ENCODE measurements at regions not wholly inside any gene's neighbourhood (a gene's known extent, or its start where the extent isn't known, plus 50 kb on each side); places are given as distances from the start of the nearest gene placed in this dataset.
"Not testable (repeated sequence)": the region's sequence is repeated elsewhere in the genome, so short reads cannot be mapped to it uniquely, and the experiment has no call there.

DNA sequence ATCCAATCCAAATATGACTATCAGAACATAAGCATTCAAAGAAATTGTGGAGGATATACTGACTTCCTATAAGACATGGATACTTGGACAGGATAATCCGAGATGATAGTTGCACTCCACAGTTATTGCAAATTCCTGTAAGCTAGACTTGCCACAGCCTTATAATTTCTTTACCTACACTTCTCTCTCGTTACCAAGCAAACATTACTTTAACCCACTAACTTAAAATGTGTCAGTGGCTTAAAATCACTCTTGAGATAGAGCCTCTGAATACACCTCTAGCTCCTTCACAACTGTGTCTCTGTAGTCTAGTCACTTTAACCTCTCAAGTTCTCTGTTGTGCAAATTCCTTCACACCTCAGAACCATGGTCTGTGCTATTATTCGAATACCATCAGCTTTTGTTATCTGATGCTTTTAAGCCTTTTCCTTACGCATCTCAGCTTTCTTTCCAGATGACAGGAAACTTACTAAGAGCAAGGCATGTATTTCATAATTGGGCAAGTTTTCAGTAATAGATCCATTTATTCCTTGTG, 474.9 kb upstream of the MIR17HG start:
- DNase-seq: no peak
- POLR2A ChIA-PET: no interaction called here

DNA sequence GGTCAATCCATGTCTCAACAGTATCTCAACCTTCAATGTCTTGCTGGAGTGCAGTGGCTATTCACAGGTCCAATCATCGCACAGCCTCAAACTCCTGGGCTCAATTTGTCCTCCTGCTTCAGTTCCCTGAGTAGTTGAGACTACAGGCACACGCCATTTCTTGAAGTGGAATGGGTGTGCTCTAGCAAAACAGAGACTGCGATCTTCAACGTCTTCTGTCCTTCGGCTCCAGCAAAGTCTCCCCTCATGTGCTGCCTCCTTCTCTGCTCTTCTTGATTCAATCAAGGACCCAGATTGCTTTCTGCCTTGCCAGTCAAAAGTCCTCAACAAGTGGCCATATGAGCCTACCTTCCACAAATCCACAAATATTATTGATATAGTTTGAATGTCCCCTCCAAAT, 466.7 kb upstream of the MIR17HG start:
- Mint-ChIP-seq H3K9me3 (no peaks in the 10 kb centered on the region), H3K4me1 (no peaks in the 10 kb centered on the region), H3K27me3 (no peaks in the 10 kb centered on the region), H3K4me3 (no peak overlapping the region), H3K27ac (no peak overlapping the region), H3K36me3 (ENCODE audit: low read depth) (no peaks in the 10 kb centered on the region)
- DNase-seq: no peak
- ChIA-PET POLR2A (no interaction called here), CTCF (no interaction called here)

More for the DNA sequence above, 474.9 kb upstream of the MIR17HG start:
- CTCF ChIA-PET: no interaction called here
- no peaks in the 10 kb centered on the region for H3K36me3 Mint-ChIP-seq (ENCODE audit: low read depth)
- no peak overlapping the region for H3K4me3 Mint-ChIP-seq
- no peak overlapping the region for H3K27ac Mint-ChIP-seq
- no peaks in the 10 kb centered on the region for H3K4me1 Mint-ChIP-seq
- no peaks in the 10 kb centered on the region for H3K9me3 Mint-ChIP-seq
- H3K27me3 Mint-ChIP-seq: no peaks in the 10 kb centered on the region

DNA sequence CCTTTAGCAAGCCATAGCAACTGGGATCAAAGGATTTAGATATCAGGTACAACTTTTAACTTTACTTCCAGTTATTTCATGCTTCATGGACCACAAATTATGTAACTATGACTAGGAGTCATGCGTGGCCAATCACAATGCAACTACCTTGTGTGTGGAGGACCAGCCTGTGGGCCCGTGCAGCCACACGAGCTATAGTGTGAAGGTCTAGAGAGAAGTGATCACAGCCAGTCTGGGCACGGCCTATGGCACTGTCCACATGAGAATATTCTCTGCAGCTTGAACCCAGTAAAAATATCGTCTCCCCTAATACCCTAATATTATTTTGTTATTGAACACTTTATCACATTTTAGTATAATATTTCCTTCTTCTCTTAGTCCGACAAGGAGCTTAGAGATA, 464.9 kb upstream of the MIR17HG start:
- H3K4me3 Mint-ChIP-seq: no peak overlapping the region
- CTCF ChIA-PET: no interaction called here

DNA sequence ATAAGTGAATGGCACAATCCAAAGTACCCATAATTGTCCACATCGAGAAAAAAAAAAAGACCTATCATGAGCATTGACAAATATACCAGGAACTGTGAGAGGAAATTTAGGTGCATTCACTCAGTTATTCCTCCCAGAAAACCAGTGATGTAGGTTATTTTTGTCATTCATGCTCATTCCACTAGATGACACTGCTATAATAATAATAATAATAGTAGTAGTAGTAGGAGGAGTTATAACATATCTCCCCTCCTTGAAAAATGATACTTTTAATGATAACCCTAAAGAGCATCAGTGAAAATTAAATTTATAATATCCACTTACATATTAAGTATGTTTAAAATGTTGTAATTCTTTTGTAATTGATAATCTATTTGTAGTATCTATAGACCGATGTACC, 463.9 kb upstream of the MIR17HG start:
- H3K9me3 Mint-ChIP-seq: no peaks in the 10 kb centered on the region
- ChIA-PET CTCF (no interaction called here), POLR2A (no interaction called here)
- no peak overlapping the region for H3K27ac Mint-ChIP-seq
- no peaks in the 10 kb centered on the region for H3K27me3 Mint-ChIP-seq
- H3K4me3 Mint-ChIP-seq: no peak overlapping the region
- H3K4me1 Mint-ChIP-seq: no peaks in the 10 kb centered on the region
- H3K36me3 Mint-ChIP-seq (ENCODE audit: low read depth): no peaks in the 10 kb centered on the region
- DNase-seq: no peak

More for the DNA sequence above, 464.9 kb upstream of the MIR17HG start:
- DNase-seq: no peak
- Mint-ChIP-seq H3K4me1 (no peaks in the 10 kb centered on the region), H3K9me3 (no peaks in the 10 kb centered on the region), H3K27me3 (no peaks in the 10 kb centered on the region), H3K27ac (no peak overlapping the region), H3K36me3 (ENCODE audit: low read depth) (no peaks in the 10 kb centered on the region)
- POLR2A ChIA-PET: no interaction called here

DNA sequence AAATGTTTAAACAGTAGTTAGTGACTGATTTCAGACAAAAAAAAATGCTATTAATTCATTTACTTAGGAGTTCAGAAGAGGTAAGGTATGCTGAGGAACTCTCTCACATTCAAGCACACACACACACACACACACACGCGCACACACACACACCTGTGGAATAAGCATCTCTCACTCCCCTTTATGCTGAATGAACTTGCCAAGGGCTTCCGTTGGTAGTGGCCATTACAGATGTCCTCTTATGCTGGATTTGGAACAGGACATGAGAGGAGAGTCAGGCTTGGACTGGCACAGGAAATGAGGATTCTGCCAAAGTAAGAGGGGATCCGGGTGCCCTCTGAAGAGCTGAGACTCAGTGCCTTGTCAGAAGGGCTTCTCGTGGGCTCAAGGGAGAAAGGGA, 463.4 kb upstream of the MIR17HG start:
- no peaks in the 10 kb centered on the region for H3K9me3 Mint-ChIP-seq
- H3K4me1 Mint-ChIP-seq: no peaks in the 10 kb centered on the region
- no peaks in the 10 kb centered on the region for H3K36me3 Mint-ChIP-seq (ENCODE audit: low read depth)
- ChIA-PET CTCF (no interaction called here), POLR2A (no interaction called here)
- no peak overlapping the region for H3K4me3 Mint-ChIP-seq
- no peak overlapping the region for H3K27ac Mint-ChIP-seq
- no peaks in the 10 kb centered on the region for H3K27me3 Mint-ChIP-seq
- DNase-seq: no peak

DNA sequence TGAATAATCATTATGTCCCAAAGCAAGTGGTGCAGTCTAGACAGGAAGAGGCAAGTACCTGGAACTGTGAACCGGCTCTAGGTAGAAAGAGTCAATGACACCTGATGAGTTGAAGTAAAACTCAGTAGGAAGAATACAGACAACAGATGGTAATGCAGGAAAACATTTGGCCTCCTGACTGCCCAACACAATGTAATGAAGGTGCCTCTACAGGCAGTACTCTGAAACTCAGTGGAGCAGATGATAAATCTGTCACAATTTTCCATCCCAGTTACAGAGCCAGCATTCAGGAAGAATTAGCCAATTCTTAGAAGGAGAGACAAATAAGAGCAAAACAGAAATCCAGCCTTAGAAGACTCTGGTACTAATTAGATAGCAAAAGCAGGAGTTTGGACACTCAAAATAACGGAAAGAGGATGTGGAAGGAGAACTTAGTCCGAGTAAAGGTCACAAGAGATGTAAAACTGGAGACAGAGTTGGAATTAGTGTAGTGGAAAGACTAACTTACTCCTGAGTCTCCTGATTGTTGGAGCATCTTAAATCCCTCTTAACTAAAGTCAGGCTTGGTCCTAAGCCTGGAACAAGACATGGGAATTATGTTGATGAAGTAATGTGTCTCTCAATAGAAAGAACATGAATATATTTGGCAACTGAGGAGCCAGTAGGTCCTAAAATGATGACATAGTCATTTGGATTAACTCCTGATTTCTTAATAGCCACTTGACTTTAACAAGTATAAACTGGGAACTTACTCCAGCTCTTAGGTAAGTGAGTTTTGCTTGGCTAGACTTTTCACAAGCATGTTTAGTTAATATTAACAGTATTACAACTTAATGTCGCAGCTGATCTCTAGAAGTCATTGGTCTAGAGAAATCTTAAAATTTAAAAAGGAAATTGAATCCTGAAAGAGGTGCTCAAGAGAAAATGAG, 457.3 kb upstream of the MIR17HG start:
- Mint-ChIP-seq H3K4me3 (no peak overlapping the region), H3K9me3 (no peaks in the 10 kb centered on the region), H3K27ac (no peak overlapping the region), H3K36me3 (ENCODE audit: low read depth) (no peaks in the 10 kb centered on the region), H3K4me1 (no peaks in the 10 kb centered on the region), H3K27me3 (no peaks in the 10 kb centered on the region)
- ChIA-PET POLR2A (no interaction called here), CTCF (no interaction called here)
- DNase-seq: no peak

DNA sequence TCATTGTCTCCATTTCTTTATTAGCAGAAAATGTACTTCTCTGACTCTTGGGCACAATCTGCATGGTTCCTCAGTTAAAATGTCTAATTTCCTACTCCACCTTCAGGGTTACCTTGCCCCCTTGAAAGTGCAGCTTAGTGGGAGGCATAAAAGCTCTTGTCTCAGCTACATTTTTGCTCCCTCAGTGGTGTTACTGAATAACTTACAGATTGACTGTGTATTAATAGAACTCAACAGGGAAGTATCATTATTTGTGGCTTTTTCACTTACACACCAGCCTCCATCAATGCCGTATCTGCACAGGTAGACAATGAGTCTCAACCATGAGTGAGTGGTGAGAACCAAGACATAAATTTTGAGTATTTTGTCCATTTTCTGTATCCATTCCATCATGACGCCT, 456.2 kb upstream of the MIR17HG start:
- Mint-ChIP-seq H3K27ac (no peak overlapping the region), H3K27me3 (no peaks in the 10 kb centered on the region), H3K36me3 (ENCODE audit: low read depth) (no peaks in the 10 kb centered on the region), H3K4me3 (no peak overlapping the region), H3K9me3 (no peaks in the 10 kb centered on the region), H3K4me1 (no peaks in the 10 kb centered on the region)
- CTCF ChIA-PET: no interaction called here
- POLR2A ChIA-PET: no interaction called here
- DNase-seq: no peak

DNA sequence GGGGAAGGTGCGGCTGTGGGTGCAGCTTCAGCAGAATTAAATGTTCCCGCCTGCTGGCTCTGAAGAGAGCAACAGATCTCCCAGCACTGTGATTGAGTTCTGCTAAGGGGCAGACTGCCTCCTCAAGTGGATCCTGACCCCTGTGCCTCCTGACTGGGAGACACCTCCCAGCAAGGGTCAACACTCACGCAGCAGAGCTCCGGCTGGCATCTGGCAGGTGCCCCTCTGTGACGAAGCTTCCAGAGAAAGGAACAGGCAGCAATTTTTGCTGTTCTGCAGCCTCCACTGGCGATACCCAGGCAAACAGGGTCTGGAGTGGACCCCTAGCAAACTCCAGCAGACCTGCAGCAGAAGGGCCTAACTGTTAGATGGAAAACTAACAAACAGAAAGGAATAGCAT, 454.3 kb upstream of the MIR17HG start:
- H3K27me3 Mint-ChIP-seq; POLR2A ChIA-PET; H3K4me1 Mint-ChIP-seq; H3K27ac Mint-ChIP-seq; H3K9me3 Mint-ChIP-seq; DNase-seq; H3K4me3 Mint-ChIP-seq; CTCF ChIA-PET; H3K36me3 Mint-ChIP-seq (ENCODE audit: low read depth): not testable (repeated sequence)

DNA sequence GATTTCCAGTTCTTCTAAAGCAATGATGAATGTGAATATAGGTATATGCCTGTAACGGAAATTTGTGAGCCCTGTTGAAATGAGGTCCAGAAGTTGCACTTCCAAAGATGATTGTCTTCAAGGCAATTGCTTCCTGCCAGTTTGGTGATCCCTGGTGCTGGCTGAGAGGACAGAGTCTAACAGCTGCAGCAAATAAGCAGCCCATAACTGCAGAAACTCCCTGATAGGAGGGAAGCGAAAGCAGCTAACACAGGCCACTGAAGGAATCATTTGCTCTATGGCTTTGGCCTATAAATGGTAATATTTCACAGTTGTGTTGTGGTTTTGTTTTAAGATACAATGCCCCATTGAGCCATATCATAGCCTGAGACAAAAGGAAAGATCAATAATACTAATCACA, 451.5 kb upstream of the MIR17HG start:
- H3K36me3 Mint-ChIP-seq (ENCODE audit: low read depth): no peaks in the 10 kb centered on the region
- H3K9me3 Mint-ChIP-seq: no peaks in the 10 kb centered on the region
- no peak overlapping the region for H3K4me3 Mint-ChIP-seq
- no peaks in the 10 kb centered on the region for H3K27me3 Mint-ChIP-seq
- ChIA-PET CTCF (no interaction called here), POLR2A (no interaction called here)
- H3K27ac Mint-ChIP-seq: no peak overlapping the region
- no peak for DNase-seq
- H3K4me1 Mint-ChIP-seq: no peaks in the 10 kb centered on the region

DNA sequence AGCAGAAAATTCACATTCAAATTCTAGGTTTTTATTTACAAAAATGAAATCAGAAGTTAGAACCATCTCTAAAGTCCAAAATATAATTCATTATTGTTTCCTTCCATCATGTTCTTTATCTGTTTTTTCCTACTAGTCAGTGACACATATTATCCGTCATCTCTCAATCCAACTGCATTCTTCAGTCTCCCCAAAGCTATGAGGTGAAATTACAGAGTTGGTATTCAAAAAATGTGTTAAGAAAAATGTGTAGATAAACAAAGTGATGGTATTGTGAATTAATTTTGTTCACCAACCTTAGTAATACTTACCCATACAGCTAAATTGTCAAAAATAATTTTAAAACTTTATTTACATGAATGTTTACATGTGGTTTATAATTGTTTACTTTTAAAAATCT, 448.7 kb upstream of the MIR17HG start:
- CTCF ChIA-PET: no interaction called here
- DNase-seq: no peak
- no peak overlapping the region for H3K4me3 Mint-ChIP-seq
- H3K36me3 Mint-ChIP-seq (ENCODE audit: low read depth): no peaks in the 10 kb centered on the region
- no peak overlapping the region for H3K27ac Mint-ChIP-seq
- no peaks in the 10 kb centered on the region for H3K27me3 Mint-ChIP-seq
- H3K4me1 Mint-ChIP-seq: no peaks in the 10 kb centered on the region
- H3K9me3 Mint-ChIP-seq: no peaks in the 10 kb centered on the region
- POLR2A ChIA-PET: no interaction called here

DNA sequence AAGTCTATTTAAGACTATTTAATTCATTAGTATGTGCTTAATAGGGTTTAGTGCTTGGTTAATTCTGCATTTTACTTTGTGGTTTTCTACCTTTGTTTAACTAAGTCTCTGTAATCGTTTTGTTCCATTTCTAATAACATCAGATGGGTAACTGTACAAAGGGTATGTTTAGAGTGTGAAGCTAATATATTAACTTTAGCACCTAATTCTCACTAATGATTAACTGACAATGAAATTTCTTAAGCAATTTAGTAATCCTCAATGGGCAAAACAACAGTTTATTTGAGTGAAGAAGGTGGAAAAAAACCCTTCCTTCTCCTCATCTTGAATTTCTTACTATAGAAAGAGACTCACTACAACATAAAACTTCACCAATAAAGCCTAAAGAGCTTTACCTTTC, 448.1 kb upstream of the MIR17HG start:
- CTCF ChIA-PET: no interaction called here
- POLR2A ChIA-PET: no interaction called here

DNA sequence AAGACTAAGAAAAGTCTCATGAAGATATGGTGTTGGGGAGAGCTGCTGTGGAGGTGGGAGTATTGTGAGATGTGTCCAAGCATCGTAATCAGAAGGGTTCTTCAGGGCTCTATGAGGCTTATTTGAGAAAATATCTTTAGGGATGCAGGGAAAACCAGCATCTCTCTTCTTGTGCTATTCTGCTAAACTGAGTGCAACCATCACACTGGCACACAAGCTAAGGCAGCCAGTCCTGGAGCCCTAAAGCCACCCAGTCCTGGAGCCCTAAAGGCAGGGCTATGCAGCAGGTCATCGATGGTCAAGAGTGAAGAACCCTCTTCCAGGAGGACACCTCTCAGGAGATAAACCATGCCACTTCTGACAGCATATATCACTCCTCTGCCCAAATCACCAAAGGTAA, 445.2 kb upstream of the MIR17HG start:
- Mint-ChIP-seq H3K27ac (no peak overlapping the region), H3K9me3 (no peaks in the 10 kb centered on the region), H3K4me1 (no peaks in the 10 kb centered on the region), H3K4me3 (no peak overlapping the region), H3K36me3 (ENCODE audit: low read depth) (no peaks in the 10 kb centered on the region), H3K27me3 (no peaks in the 10 kb centered on the region)
- no peak for DNase-seq
- ChIA-PET CTCF (no interaction called here), POLR2A (no interaction called here)

More for the DNA sequence above, 448.1 kb upstream of the MIR17HG start:
- H3K27ac Mint-ChIP-seq: no peak overlapping the region
- H3K9me3 Mint-ChIP-seq: no peaks in the 10 kb centered on the region
- no peak for DNase-seq
- no peaks in the 10 kb centered on the region for H3K4me1 Mint-ChIP-seq
- H3K4me3 Mint-ChIP-seq: no peak overlapping the region
- H3K36me3 Mint-ChIP-seq (ENCODE audit: low read depth): no peaks in the 10 kb centered on the region
- no peaks in the 10 kb centered on the region for H3K27me3 Mint-ChIP-seq

DNA sequence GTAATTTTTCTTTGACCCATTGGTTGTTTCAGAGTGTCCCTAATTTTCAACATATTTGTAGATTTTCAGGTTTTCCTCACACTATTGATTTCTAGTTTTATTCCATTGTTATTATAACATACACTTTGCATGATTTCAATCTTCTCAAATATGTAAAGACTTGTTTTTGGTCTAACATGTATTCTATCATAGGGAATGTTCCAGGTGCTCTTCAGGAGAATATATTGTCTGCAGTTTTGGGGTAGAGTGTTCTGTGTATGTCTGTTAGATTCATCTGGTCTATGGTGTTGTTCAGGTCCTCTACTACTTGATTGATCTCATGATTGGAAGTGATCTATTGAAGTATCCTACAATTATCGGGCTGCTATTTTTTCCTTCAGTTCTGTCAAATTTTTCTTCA, 440.9 kb upstream of the MIR17HG start:
- Mint-ChIP-seq H3K4me1 (no peaks in the 10 kb centered on the region), H3K27me3 (no peaks in the 10 kb centered on the region), H3K36me3 (ENCODE audit: low read depth) (no peaks in the 10 kb centered on the region), H3K4me3 (no peak overlapping the region), H3K9me3 (no peaks in the 10 kb centered on the region), H3K27ac (no peak overlapping the region)
- CTCF ChIA-PET: no interaction called here
- no peak for DNase-seq
- POLR2A ChIA-PET: no interaction called here

DNA sequence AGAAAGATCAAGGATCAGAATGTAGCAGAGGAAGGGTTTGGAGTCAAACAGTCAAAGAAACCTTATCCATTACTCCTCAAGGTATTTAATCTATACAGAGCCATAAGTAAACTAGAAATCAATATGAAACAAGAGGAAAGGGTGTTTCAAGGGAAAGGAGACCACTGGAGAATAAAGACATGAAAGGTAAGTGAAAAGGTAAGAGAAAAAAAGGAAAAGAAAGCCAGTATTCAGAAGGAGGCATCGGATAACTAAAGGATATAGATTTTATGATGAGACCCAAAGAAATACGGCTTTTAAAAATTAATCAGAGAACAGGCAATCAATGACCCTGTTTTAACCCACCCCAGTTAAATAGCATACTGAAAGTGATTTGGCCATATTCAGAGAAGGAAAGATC, 438.7 kb upstream of the MIR17HG start:
- H3K27me3 Mint-ChIP-seq: no peaks in the 10 kb centered on the region
- DNase-seq: no peak
- no peak overlapping the region for H3K4me3 Mint-ChIP-seq
- H3K9me3 Mint-ChIP-seq: no peaks in the 10 kb centered on the region
- H3K27ac Mint-ChIP-seq: no peak overlapping the region
- ChIA-PET CTCF (no interaction called here), POLR2A (no interaction called here)
- H3K36me3 Mint-ChIP-seq (ENCODE audit: low read depth): no peaks in the 10 kb centered on the region
- no peaks in the 10 kb centered on the region for H3K4me1 Mint-ChIP-seq

Measured in activated CD4-positive, alpha-beta memory T cell treated with anti-CD3 and anti-CD28 coated beads, Interleukin-2, amount 10 ng/mL, durations not matched to agents 7 days and 5 days (primary cell).